ENCODE measurements at regions not wholly inside any gene's neighbourhood (a gene's known extent, or its start where the extent isn't known, plus 50 kb on each side); places are given as distances from the start of the nearest gene placed in this dataset.

GRCh38 chr16:79395591-79395990, 204.9 kb downstream of the MAF start:
- CTCF ChIA-PET: no interaction called here
- TF ChIP-seq SP1 (IDR thresholded peaks at IDR 0.05): no peak
- no peak for TF ChIP-seq CTBP1 (IDR thresholded peaks at IDR 0.05; ENCODE audit: borderline replicate concordance)
- no peak for TF ChIP-seq FOXK2 (IDR thresholded peaks at IDR 0.05)
- TF ChIP-seq PKNOX1 (IDR thresholded peaks at IDR 0.05): no peak
- TF ChIP-seq FOXA1 (IDR thresholded peaks at IDR 0.05): no peak
- no peak for TF ChIP-seq L3MBTL2 (conservative IDR thresholded peaks at IDR 0.05)
- TF ChIP-seq TARDBP (IDR thresholded peaks at IDR 0.05): no peak
- TF ChIP-seq SUZ12 (IDR thresholded peaks at IDR 0.05): no peak
- TF ChIP-seq FOXM1 (IDR thresholded peaks at IDR 0.05; ENCODE audit: borderline replicate concordance): no peak
- TF ChIP-seq BHLHE40 (IDR thresholded peaks at IDR 0.05; ENCODE audit: borderline replicate concordance): no peak
- no peak for TF ChIP-seq ELF4 (IDR thresholded peaks at IDR 0.05)
- no peak for TF ChIP-seq LEF1 (IDR thresholded peaks at IDR 0.05; ENCODE audit: borderline replicate concordance)
- TF ChIP-seq ZNF384 (IDR thresholded peaks at IDR 0.05): no peak
- no peak for TF ChIP-seq HDGF (IDR thresholded peaks at IDR 0.05; ENCODE audit: borderline replicate concordance)
- no peak for TF ChIP-seq NFRKB (IDR thresholded peaks at IDR 0.05)
- no peak for TF ChIP-seq ARNT (IDR thresholded peaks at IDR 0.05)

GRCh38 chr16:79394206-79394605, 206.3 kb downstream of the MAF start:
- ChIA-PET CTCF (no interaction called here), POLR2A (interaction anchor here (0.7 kb wide), 1 partner anchor 9 kb away, joined by 3 read pairs; no protein-coding TSS in a partner anchor)
- no peak for DNase-seq (ENCODE audit: extremely low spot score)

More at GRCh38 chr16:79395591-79395990, 204.9 kb downstream of the MAF start:
- DNase-seq (ENCODE audit: extremely low spot score): no peak
- POLR2A ChIA-PET: no interaction called here

GRCh38 chr16:79393564-79393963, 207.0 kb downstream of the MAF start:
- DNase-seq (ENCODE audit: extremely low spot score): no peak
- ChIA-PET CTCF (no interaction called here), POLR2A (interaction anchor here (0.7 kb wide), 1 partner anchor 8 kb away, joined by 3 read pairs; no protein-coding TSS in a partner anchor)
- TF ChIP-seq SP1 (IDR thresholded peaks at IDR 0.05): no peak
- no peak for TF ChIP-seq FOXA1 (IDR thresholded peaks at IDR 0.05)
- TF ChIP-seq ARNT (IDR thresholded peaks at IDR 0.05): no peak
- TF ChIP-seq CTBP1 (IDR thresholded peaks at IDR 0.05; ENCODE audit: borderline replicate concordance): no peak
- no peak for TF ChIP-seq ZNF384 (IDR thresholded peaks at IDR 0.05)
- TF ChIP-seq BHLHE40 (IDR thresholded peaks at IDR 0.05; ENCODE audit: borderline replicate concordance): no peak
- no peak for TF ChIP-seq HDGF (IDR thresholded peaks at IDR 0.05; ENCODE audit: borderline replicate concordance)
- TF ChIP-seq LEF1 (IDR thresholded peaks at IDR 0.05; ENCODE audit: borderline replicate concordance): no peak
- TF ChIP-seq FOXM1 (IDR thresholded peaks at IDR 0.05; ENCODE audit: borderline replicate concordance): no peak
- TF ChIP-seq SUZ12 (IDR thresholded peaks at IDR 0.05): no peak
- TF ChIP-seq PKNOX1 (IDR thresholded peaks at IDR 0.05): no peak
- no peak for TF ChIP-seq L3MBTL2 (conservative IDR thresholded peaks at IDR 0.05)
- TF ChIP-seq ELF4 (IDR thresholded peaks at IDR 0.05): no peak
- TF ChIP-seq TARDBP (IDR thresholded peaks at IDR 0.05): no peak
- no peak for TF ChIP-seq FOXK2 (IDR thresholded peaks at IDR 0.05)
- no peak for TF ChIP-seq NFRKB (IDR thresholded peaks at IDR 0.05)

More at GRCh38 chr16:79394206-79394605, 206.3 kb downstream of the MAF start:
- TF ChIP-seq FOXM1 (IDR thresholded peaks at IDR 0.05; ENCODE audit: borderline replicate concordance): no peak
- no peak for TF ChIP-seq PKNOX1 (IDR thresholded peaks at IDR 0.05)
- TF ChIP-seq SP1 (IDR thresholded peaks at IDR 0.05): no peak
- TF ChIP-seq L3MBTL2 (conservative IDR thresholded peaks at IDR 0.05): no peak
- TF ChIP-seq ELF4 (IDR thresholded peaks at IDR 0.05): no peak
- no peak for TF ChIP-seq LEF1 (IDR thresholded peaks at IDR 0.05; ENCODE audit: borderline replicate concordance)
- TF ChIP-seq SUZ12 (IDR thresholded peaks at IDR 0.05): no peak
- no peak for TF ChIP-seq NFRKB (IDR thresholded peaks at IDR 0.05)

GRCh38 chr16:79393127-79393526, 207.4 kb downstream of the MAF start:
- no peak for DNase-seq (ENCODE audit: extremely low spot score)
- TF ChIP-seq CTBP1 (IDR thresholded peaks at IDR 0.05; ENCODE audit: borderline replicate concordance): no peak
- no peak for TF ChIP-seq SP1 (IDR thresholded peaks at IDR 0.05)
- ChIA-PET POLR2A (no interaction called here), CTCF (no interaction called here)

GRCh38 chr16:79392081-79392480, 208.5 kb downstream of the MAF start:
- CTCF ChIA-PET: no interaction called here
- POLR2A ChIA-PET: no interaction called here
- no peak for DNase-seq (ENCODE audit: extremely low spot score)
- TF ChIP-seq TARDBP (IDR thresholded peaks at IDR 0.05) (no peak), BHLHE40 (IDR thresholded peaks at IDR 0.05; ENCODE audit: borderline replicate concordance) (no peak), FOXM1 (IDR thresholded peaks at IDR 0.05; ENCODE audit: borderline replicate concordance) (no peak)

GRCh38 chr16:79391395-79391794, 209.1 kb downstream of the MAF start:
- ChIA-PET CTCF (no interaction called here), POLR2A (no interaction called here)
- DNase-seq (ENCODE audit: extremely low spot score): no peak
- no peak for TF ChIP-seq ZNF384 (IDR thresholded peaks at IDR 0.05)
- no peak for TF ChIP-seq FOXM1 (IDR thresholded peaks at IDR 0.05; ENCODE audit: borderline replicate concordance)
- TF ChIP-seq PKNOX1 (IDR thresholded peaks at IDR 0.05): no peak
- no peak for TF ChIP-seq SUZ12 (IDR thresholded peaks at IDR 0.05)
- TF ChIP-seq NFRKB (IDR thresholded peaks at IDR 0.05): no peak
- TF ChIP-seq LEF1 (IDR thresholded peaks at IDR 0.05; ENCODE audit: borderline replicate concordance): no peak
- TF ChIP-seq TARDBP (IDR thresholded peaks at IDR 0.05): no peak
- no peak for TF ChIP-seq ELF4 (IDR thresholded peaks at IDR 0.05)
- TF ChIP-seq ARNT (IDR thresholded peaks at IDR 0.05): no peak
- TF ChIP-seq SP1 (IDR thresholded peaks at IDR 0.05): no peak
- no peak for TF ChIP-seq HDGF (IDR thresholded peaks at IDR 0.05; ENCODE audit: borderline replicate concordance)
- no peak for TF ChIP-seq CTBP1 (IDR thresholded peaks at IDR 0.05; ENCODE audit: borderline replicate concordance)
- TF ChIP-seq FOXK2 (IDR thresholded peaks at IDR 0.05): no peak
- no peak for TF ChIP-seq BHLHE40 (IDR thresholded peaks at IDR 0.05; ENCODE audit: borderline replicate concordance)
- TF ChIP-seq L3MBTL2 (conservative IDR thresholded peaks at IDR 0.05): no peak
- TF ChIP-seq FOXA1 (IDR thresholded peaks at IDR 0.05): no peak

Measured in HEK293T (cell line).